SK-N-SH (cell line): ENCODE measurements at regions not wholly inside any gene's neighbourhood (a gene's known extent, or its start where the extent isn't known, plus 50 kb on each side); places are given as distances from the start of the nearest gene placed in this dataset.
A peak's percentile ranks its signal among the peaks of the same experiment; 100 is the strongest.

Experiments used
- CTCF ChIA-PET: fragments of 300-600, 350-600 bp; formaldehyde crosslinking; extraction: SDS; loops from one replicate; lab custom pipeline; 2021; lab: Yijun Ruan, JAX
- POLR2A ChIA-PET: fragments of 350-600 bp; sonication (Branson Sonifier 250); formaldehyde crosslinking; extraction: SDS; loops from one replicate; lab custom pipeline; 2020; ENCODE audit warnings: antibody characterized with exemption, inconsistent platforms; lab: Yijun Ruan, JAX
- DNase-seq: peaks from one replicate; pipeline ENCODE4 v3.0.0; 2012
- H2AFZ ChIP-seq: fragments of 200-600 bp; sonication (generic); 2 replicates; pipeline ENCODE4 v1.8.1; 2016; ENCODE audit warnings: antibody characterized with exemption, mild to moderate bottlenecking, low read depth
- H3F3A ChIP-seq: fragments of 200-600 bp; sonication (generic); replicated peaks from 2 replicates; pipeline ENCODE3; 2016; ENCODE audit warnings: antibody characterized with exemption, mild to moderate bottlenecking; ENCODE audit not compliant: insufficient read depth
- H3K27ac ChIP-seq, 2 experiments: fragments of 200-500 bp in 1 of 2; fragments of 200-600 bp in 1 of 2; sonication (Bioruptor generic) in 1 of 2; sonication (generic), shearing (Covaris generic) in 1 of 2; 2 replicates each; pipeline versions ENCODE4 v1.5.1 to v1.6.1; 2014 to 2016; ENCODE audit warnings: low read depth in 2 of 2, inconsistent platforms in 1 of 2, low read length in 1 of 2, mild to moderate bottlenecking in 1 of 2, mixed read lengths in 1 of 2
- H3K27me3 ChIP-seq: fragments of 200-600 bp; sonication (generic), shearing (Covaris generic); 2 replicates; pipeline ENCODE4 v1.6.1; 2016; ENCODE audit warnings: mixed run types; ENCODE audit not compliant: insufficient read depth
- H3K36me3 ChIP-seq, 2 experiments: fragments of 200-500 bp in 1 of 2; fragments of 200-600 bp in 1 of 2; sonication (Bioruptor generic) in 1 of 2; sonication (generic) in 1 of 2; replicated peaks in 1 of 2; 2 replicates each; pipeline versions ENCODE3 to v1.5.1; 2014 to 2016; ENCODE audit warnings: low read length in 1 of 2, mild to moderate bottlenecking in 1 of 2; ENCODE audit not compliant: insufficient read depth in 2 of 2, control insufficient read depth in 1 of 2
- H3K4me1 ChIP-seq, 2 experiments: fragments of 200-500 bp in 1 of 2; fragments of 200-600 bp in 1 of 2; sonication (Bioruptor generic) in 1 of 2; sonication (generic), shearing (Covaris generic) in 1 of 2; 2 replicates each; pipeline versions ENCODE4 v1.5.1 to v1.6.1; 2014 to 2016; ENCODE audit warnings: low read depth in 1 of 2, low read length in 1 of 2, mixed run types in 1 of 2; ENCODE audit not compliant: insufficient read depth in 2 of 2, control insufficient read depth in 1 of 2
- H3K4me2 ChIP-seq: fragments of 200-600 bp; sonication (generic), shearing (Covaris generic); 2 replicates; pipeline ENCODE4 v1.6.1; 2017; ENCODE audit warnings: mixed run types
- H3K4me3 ChIP-seq, 2 experiments: fragments of 200-500 bp in 1 of 2; fragments of 200-600 bp in 1 of 2; sonication (Bioruptor generic) in 1 of 2; sonication (generic), shearing (Covaris generic) in 1 of 2; 2 replicates each; pipeline versions ENCODE4 v1.5.1 to v1.8.1; 2014 to 2016; ENCODE audit warnings: low read depth in 2 of 2, inconsistent platforms in 1 of 2, low read length in 1 of 2, mild to moderate bottlenecking in 1 of 2, mixed read lengths in 1 of 2, moderate library complexity in 1 of 2
- H3K79me2 ChIP-seq: fragments of 200-600 bp; sonication (generic); 2 replicates; pipeline ENCODE4 v1.8.1; 2017; ENCODE audit warnings: mild to moderate bottlenecking; ENCODE audit not compliant: insufficient read depth
- H3K9ac ChIP-seq: fragments of 200-600 bp; sonication (generic); 2 replicates; pipeline ENCODE4 v1.6.1; 2017; ENCODE audit warnings: mixed run types
- H3K9me2 ChIP-seq: fragments of 200-600 bp; sonication (generic); 2 replicates; pipeline ENCODE4 v1.6.1; 2017; ENCODE audit warnings: mixed run types
- H3K9me3 ChIP-seq: fragments of 200-600 bp; sonication (generic); 2 replicates; pipeline ENCODE4 v1.6.1; 2017; ENCODE audit warnings: mixed run types, mild to moderate bottlenecking, moderate library complexity
- H4K20me1 ChIP-seq: fragments of 200-600 bp; sonication (generic); 2 replicates; pipeline ENCODE4 v1.6.1; 2017; ENCODE audit warnings: mild to moderate bottlenecking, mixed run types; ENCODE audit not compliant: insufficient read depth
- FOSL2 ChIP-seq: IDR thresholded peaks from 2 replicates; pipeline ENCODE4 v1.4.0; 2012; ENCODE audit warnings: low read depth, mild to moderate bottlenecking, moderate library complexity, borderline replicate concordance
- FOXM1 ChIP-seq: IDR thresholded peaks from 2 replicates; pipeline ENCODE4 v1.4.0; 2012; ENCODE audit warnings: low read depth, mild to moderate bottlenecking
- IRF3 ChIP-seq: fragments of 150-350 bp; IDR thresholded peaks from 2 replicates; pipeline ENCODE4 v1.6.1; 2016; ENCODE audit warnings: mild to moderate bottlenecking, low read depth, low read length
- MAX ChIP-seq: IDR thresholded peaks from 2 replicates; pipeline ENCODE4 v1.4.0; 2012; ENCODE audit warnings: low read depth
- MEF2A ChIP-seq: IDR thresholded peaks from 2 replicates; pipeline ENCODE4 v1.4.0; 2012; ENCODE audit warnings: low read depth, borderline replicate concordance
- MXI1 ChIP-seq: IDR thresholded peaks from 2 replicates; pipeline ENCODE4 v1.6.1; 2012; ENCODE audit warnings: mild to moderate bottlenecking, low read depth, low read length, improper control_type of control experiment
- POLR2AphosphoS5 ChIP-seq: IDR thresholded peaks from 2 replicates; pipeline ENCODE4 v1.6.1; 2012; ENCODE audit warnings: low read depth, low read length
- SIN3A ChIP-seq: IDR thresholded peaks from 2 replicates; pipeline ENCODE4 v1.6.1; 2012; ENCODE audit warnings: low read depth, mild to moderate bottlenecking, low read length, moderate library complexity, borderline replicate concordance
- TAF1 ChIP-seq: IDR thresholded peaks from 2 replicates; pipeline ENCODE4 v1.6.1; 2012; ENCODE audit warnings: low read depth, mild to moderate bottlenecking, low read length, moderate library complexity, borderline replicate concordance
- USF1 ChIP-seq: IDR thresholded peaks from 2 replicates; pipeline ENCODE4 v1.4.0; 2012; ENCODE audit warnings: low read depth, borderline replicate concordance
- WGBS: methylation state at CpG from one replicate; pipeline ENCODE4 v1.1.6; 2017; ENCODE audit warnings: low lambda C conversion rate; 5-methylcytosine and 5-hydroxymethylcytosine counted together
- TF ChIP-seq, protein P1 (sequence below): IDR thresholded peaks from 2 replicates; pipeline ENCODE4; 2012

DNA sequence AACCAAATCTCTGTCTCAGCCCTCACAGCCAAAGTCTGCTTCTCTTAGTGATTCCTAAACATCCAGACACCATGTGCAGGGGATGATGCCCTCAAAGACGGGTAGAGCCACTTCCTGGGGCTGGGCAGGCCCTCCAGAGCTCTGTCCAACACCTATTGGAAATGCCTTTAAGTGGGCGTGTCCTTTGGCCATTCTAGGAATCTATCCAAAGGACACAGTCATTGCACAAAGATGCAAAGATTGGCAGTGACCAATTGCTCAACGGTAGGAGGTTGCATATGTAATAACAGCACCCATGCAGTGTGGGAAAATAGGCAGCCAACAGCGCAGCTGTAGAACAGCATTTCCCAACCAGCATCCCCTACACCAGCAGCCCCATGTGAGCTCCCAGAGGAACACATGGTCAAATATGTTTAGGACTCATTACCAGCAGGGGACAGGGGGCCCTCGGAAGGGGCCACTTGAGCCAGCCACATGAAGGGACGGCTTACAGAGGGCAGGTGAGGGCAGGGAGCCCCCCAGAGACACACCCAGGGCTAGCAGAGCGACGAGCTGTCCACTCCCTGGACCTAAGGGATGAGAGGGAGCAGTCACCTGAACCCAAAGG is 142.8 kb upstream of the IQSEC1 start (continued):
- TF ChIP-seq TAF1 (no peak), POLR2AphosphoS5 (no peak), SIN3A (no peak), MAX (no peak), IRF3 (no peak), FOSL2 (peak; percentile 29; the same call in 1 of the 2 replicates), USF1 (no peak)

DNA sequence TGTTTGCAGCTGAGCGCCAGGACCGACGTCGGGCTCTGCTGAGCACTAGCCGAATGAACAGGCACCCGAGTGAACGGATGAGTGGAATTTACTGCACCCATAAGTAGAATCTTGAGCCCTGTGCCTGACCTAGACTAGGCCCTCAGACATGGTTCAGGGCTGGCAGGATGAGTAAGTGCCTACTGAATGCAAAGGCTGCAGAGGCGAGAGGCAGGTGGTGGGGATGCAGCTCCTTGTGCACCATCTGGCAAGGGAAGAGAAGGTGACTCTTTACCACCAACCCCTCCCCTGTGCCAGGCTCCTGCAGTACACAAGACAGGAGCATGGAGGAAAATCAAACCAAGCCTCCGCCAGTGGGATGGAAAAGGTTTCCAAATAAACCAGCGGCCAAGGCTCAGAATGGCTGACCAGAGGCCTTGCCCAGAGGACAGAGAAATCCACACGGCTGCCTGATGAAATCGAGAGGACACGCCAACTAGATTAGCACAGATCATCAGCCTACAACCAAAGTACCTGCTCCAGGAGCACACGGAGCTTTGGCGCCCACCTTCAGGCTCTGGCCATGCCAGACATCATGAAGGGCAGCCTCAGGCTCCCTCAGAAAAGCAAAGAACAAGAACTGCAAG is 141.7 kb upstream of the IQSEC1 start:
- no peak for DNase-seq
- no peaks in the 10 kb centered on the region for H3K9me2 ChIP-seq
- no peak overlapping the region for H3K4me2 ChIP-seq
- 83% methylated on average over 11 of the region's 15 CpGs for WGBS
- H3K9ac ChIP-seq: no peak overlapping the region
- H3K9me3 ChIP-seq: no peaks in the 10 kb centered on the region
- ChIA-PET CTCF (interaction anchor here (1.2 to 2.5 kb wide), 5 partner anchors 15 to 68 kb away, joined by 3 to 8 read pairs (median 5); no protein-coding TSS in a partner anchor), POLR2A (no interaction called here)
- no peak overlapping the region for H2AFZ ChIP-seq
- no peak overlapping the region for H3K27ac ChIP-seq
- peaks cover 0 to 5% of the 10 kb centered on the region in 2 experiments; a peak in 1 of 4 replicates for H3K4me1 ChIP-seq
- no peak overlapping the region for H3K4me3 ChIP-seq
- H3K27me3 ChIP-seq: no peaks in the 10 kb centered on the region
- TF ChIP-seq, protein P1, sequence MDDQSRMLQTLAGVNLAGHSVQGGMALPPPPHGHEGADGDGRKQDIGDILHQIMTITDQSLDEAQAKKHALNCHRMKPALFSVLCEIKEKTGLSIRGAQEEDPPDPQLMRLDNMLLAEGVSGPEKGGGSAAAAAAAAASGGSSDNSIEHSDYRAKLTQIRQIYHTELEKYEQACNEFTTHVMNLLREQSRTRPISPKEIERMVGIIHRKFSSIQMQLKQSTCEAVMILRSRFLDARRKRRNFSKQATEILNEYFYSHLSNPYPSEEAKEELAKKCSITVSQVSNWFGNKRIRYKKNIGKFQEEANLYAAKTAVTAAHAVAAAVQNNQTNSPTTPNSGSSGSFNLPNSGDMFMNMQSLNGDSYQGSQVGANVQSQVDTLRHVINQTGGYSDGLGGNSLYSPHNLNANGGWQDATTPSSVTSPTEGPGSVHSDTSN: no peak
- no peak for TF ChIP-seq TAF1
- no peak for TF ChIP-seq MEF2A
- no peak for TF ChIP-seq FOXM1
- no peak for TF ChIP-seq MXI1
- no peaks in the 10 kb centered on the region for H3K36me3 ChIP-seq
- no peaks in the 10 kb centered on the region for H3F3A ChIP-seq
- H4K20me1 ChIP-seq: no peaks in the 10 kb centered on the region
- H3K79me2 ChIP-seq: no peaks in the 10 kb centered on the region
